ENCODE measurements at regions not wholly inside any gene's neighbourhood (a gene's known extent, or its start where the extent isn't known, plus 50 kb on each side); places are given as distances from the start of the nearest gene placed in this dataset.

DNA sequence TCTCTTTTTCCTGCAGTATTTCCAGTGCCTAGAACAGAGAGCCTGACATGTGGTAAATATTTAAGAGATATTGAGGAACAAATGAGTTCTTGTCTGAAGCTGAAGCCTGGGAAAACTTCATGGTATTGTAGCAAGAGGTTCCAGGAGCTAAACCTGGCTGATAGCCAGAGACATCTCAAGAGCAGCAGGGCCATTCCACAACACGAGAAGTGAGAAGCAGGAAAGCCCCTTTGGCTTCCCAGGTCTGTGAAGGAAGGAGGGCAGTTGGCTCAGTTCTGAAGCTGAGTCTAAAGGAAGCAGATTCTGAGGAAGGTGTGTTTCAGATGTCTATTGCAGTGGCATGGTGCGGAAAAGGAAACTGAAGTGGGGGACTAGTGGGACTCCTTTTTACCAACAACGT is 63.8 kb upstream of the FAM204A start:
- TF ChIP-seq CTCF (IDR thresholded peaks at IDR 0.05) (no peak), RCOR1 (IDR thresholded peaks at IDR 0.05; ENCODE audit: low read depth, low read length) (no peak), REST (IDR thresholded peaks at IDR 0.05) (no peak), RAD21 (conservative IDR thresholded peaks at IDR 0.05 in 1 of 2, IDR thresholded peaks at IDR 0.05 in 1 of 2) (no peak), GATA3 (IDR thresholded peaks at IDR 0.05; ENCODE audit: borderline replicate concordance) (no peak), CHD2 (IDR thresholded peaks at IDR 0.05; ENCODE audit: low read length, partially characterized antibody) (no peak), MAZ (IDR thresholded peaks at IDR 0.05; ENCODE audit: borderline replicate concordance, low read depth, low read length) (no peak), CBX2 (IDR thresholded peaks at IDR 0.05; ENCODE audit: borderline replicate concordance, low read depth) (no peak), JUNB (IDR thresholded peaks at IDR 0.05) (no peak), FOSL2 (IDR thresholded peaks at IDR 0.05) (no peak), FOSL2 (CRISPR knock-in tag; IDR thresholded peaks at IDR 0.05) (no peak), MYC (IDR thresholded peaks at IDR 0.05; ENCODE audit: borderline replicate concordance, low read length) (no peak), RFX5 (IDR thresholded peaks at IDR 0.05) (no peak)
- TF ChIP-seq, protein P1, sequence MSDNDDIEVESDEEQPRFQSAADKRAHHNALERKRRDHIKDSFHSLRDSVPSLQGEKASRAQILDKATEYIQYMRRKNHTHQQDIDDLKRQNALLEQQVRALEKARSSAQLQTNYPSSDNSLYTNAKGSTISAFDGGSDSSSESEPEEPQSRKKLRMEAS (IDR thresholded peaks at IDR 0.05), result no peak

Data from A549 (cell line).